ENCODE measurements at regions not wholly inside any gene's neighbourhood (a gene's known extent, or its start where the extent isn't known, plus 50 kb on each side); places are given as distances from the start of the nearest gene placed in this dataset.
A peak's percentile ranks its signal among the peaks of the same experiment; 100 is the strongest.

DNA sequence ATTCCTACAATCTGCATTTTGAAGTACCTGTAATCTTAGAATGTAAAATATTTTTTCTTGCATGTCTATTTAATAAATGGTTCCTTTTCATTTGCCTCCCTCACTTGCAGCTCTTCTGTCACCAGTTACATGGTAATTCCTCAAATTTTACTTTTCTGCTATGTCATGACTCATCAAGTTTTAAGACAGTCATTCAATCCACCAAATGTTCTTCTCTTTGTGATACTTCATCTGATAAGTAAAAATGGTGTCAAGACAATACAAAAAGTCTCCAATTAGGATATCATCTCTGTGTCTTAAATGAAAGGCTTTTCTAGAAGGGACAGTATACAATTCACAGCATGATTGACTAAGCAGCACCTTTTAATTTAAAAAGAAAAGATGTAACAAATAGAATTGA is 104.9 kb upstream of the FTMT start (continued):
- TF ChIP-seq, protein P1, sequence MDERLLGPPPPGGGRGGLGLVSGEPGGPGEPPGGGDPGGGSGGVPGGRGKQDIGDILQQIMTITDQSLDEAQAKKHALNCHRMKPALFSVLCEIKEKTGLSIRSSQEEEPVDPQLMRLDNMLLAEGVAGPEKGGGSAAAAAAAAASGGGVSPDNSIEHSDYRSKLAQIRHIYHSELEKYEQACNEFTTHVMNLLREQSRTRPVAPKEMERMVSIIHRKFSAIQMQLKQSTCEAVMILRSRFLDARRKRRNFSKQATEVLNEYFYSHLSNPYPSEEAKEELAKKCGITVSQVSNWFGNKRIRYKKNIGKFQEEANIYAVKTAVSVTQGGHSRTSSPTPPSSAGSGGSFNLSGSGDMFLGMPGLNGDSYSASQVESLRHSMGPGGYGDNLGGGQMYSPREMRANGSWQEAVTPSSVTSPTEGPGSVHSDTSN (CRISPR knock-in tag; IDR thresholded peaks at IDR 0.05; ENCODE audit: low read depth): no peak
- TF ChIP-seq, protein P1 (tag; conservative IDR thresholded peaks at IDR 0.05; ENCODE audit: low read depth): peak; percentile 50
- TF ChIP-seq SOX6 (IDR thresholded peaks at IDR 0.05): peak; percentile 70
- TF ChIP-seq THAP12 (CRISPR knock-in tag; IDR thresholded peaks at IDR 0.05): no peak
- no peak for TF ChIP-seq ZNF354B (CRISPR knock-in tag; IDR thresholded peaks at IDR 0.05)
- TF ChIP-seq, protein P2, sequence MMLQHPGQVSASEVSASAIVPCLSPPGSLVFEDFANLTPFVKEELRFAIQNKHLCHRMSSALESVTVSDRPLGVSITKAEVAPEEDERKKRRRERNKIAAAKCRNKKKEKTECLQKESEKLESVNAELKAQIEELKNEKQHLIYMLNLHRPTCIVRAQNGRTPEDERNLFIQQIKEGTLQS (IDR thresholded peaks at IDR 0.05): peak; percentile 55
- TF ChIP-seq, protein P2 (CRISPR knock-in tag; conservative IDR thresholded peaks at IDR 0.05): no peak
- TF ChIP-seq NFE2 (IDR thresholded peaks at IDR 0.05; ENCODE audit: low read depth): peak; percentile 78
- TF ChIP-seq ZNF24 (IDR thresholded peaks at IDR 0.05): no peak
- TF ChIP-seq REST (IDR thresholded peaks at IDR 0.05; ENCODE audit: borderline replicate concordance): no peak
- TF ChIP-seq REST (CRISPR knock-in tag; IDR thresholded peaks at IDR 0.05; ENCODE audit: low read depth): no peak
- TF ChIP-seq TGIF2 (CRISPR knock-in tag; IDR thresholded peaks at IDR 0.05): no peak
- TF ChIP-seq ZSCAN29 (IDR thresholded peaks at IDR 0.05): no peak
- peak; percentile 77 for TF ChIP-seq NFE2L1 (tag; IDR thresholded peaks at IDR 0.05; ENCODE audit: borderline replicate concordance, low read depth)
- TF ChIP-seq, protein P3, sequence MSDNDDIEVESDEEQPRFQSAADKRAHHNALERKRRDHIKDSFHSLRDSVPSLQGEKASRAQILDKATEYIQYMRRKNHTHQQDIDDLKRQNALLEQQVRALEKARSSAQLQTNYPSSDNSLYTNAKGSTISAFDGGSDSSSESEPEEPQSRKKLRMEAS (CRISPR knock-in tag; IDR thresholded peaks at IDR 0.05): no peak
- peak; percentile 90 for TF ChIP-seq C11orf30 (IDR thresholded peaks at IDR 0.05; ENCODE audit: low read depth)
- peak; percentile 29; the same call in 1 of the 2 replicates for TF ChIP-seq ARID1B (IDR thresholded peaks at IDR 0.05)

Data from K562 (cell line).